Ovary (tissue), 7 donors: ENCODE measurements at regions not wholly inside any gene's neighbourhood (a gene's known extent, or its start where the extent isn't known, plus 50 kb on each side); places are given as distances from the start of the nearest gene placed in this dataset.

Source experiments
- DNase-seq, 5 donors: peaks; one replicate each; pipeline ENCODE4 v3.0.0-alpha.2; 2019 to 2020
- H3K27ac ChIP-seq, 2 donors: fragments of 200-600 bp; one replicate each; pipeline versions ENCODE4 v1.5.1 to v1.8.0; 2019 to 2022
- H3K27me3 ChIP-seq: fragments of 200-600 bp; one replicate; pipeline ENCODE4 v1.8.0; 2022
- H3K36me3 ChIP-seq: fragments of 200-600 bp; sonication (generic); one replicate; pipeline ENCODE4 v1.5.1; 2019
- H3K4me1 ChIP-seq: one replicate; pipeline ENCODE4 v1.8.1; 2013; ENCODE audit warnings: mild to moderate bottlenecking, moderate library complexity; ENCODE audit not compliant: insufficient read depth
- H3K4me3 ChIP-seq: fragments of 200-600 bp; sonication (generic); one replicate; pipeline ENCODE4 v1.5.1; 2017
- H3K9me3 ChIP-seq, 2 donors: fragments of 200-600 bp in 1 of 2; sonication (generic) in 1 of 2; one replicate each; pipeline versions ENCODE4 v1.5.1 to v1.8.1; 2013 to 2019; ENCODE audit warnings: mild to moderate bottlenecking in 1 of 2, moderate library complexity in 1 of 2
- CTCF ChIP-seq, 3 donors: fragments of 450-650 bp in 2 of 3; fragments of 200-600 bp in 1 of 3; IDR thresholded peaks; one replicate each; pipeline versions ENCODE4 v1.5.1 to v1.8.0; 2016 to 2022; ENCODE audit warnings: antibody characterized with exemption in 3 of 3, mild to moderate bottlenecking in 1 of 3
- EP300 ChIP-seq: sonication (generic); formaldehyde crosslinking; IDR thresholded peaks from one replicate; pipeline ENCODE4 v1.6.1; 2017; ENCODE audit warnings: antibody characterized with exemption
- POLR2A ChIP-seq: fragments of 450-650 bp; IDR thresholded peaks from one replicate; pipeline ENCODE4 v1.6.1; 2017; ENCODE audit warnings: antibody characterized with exemption, mild to moderate bottlenecking, moderate library complexity
- WGBS, 3 donors: extraction: QIAGEN DNeasy Blood & Tissue Kit in 1 of 3; methylation state at CpG; one replicate each; pipeline versions ENCODE4 v1.1.5 to v1.1.7; 2013 to 2017; 5-methylcytosine and 5-hydroxymethylcytosine counted together
- intact Hi-C, 4 donors: fragments of 100-400 bp; cut with DNase I; formaldehyde crosslinking; loops; one replicate each; pipeline versions ENCODE4 v1.11.0 to v1.15.1; 2022 to 2023
- donor health status: DM: no; HTN: no; CAD: no; lungs with moderate emphysema.
- donor health status: DM: no; HTN: no; CAD: no.
- donor health status: Bipolar disorder and iron deficiency.
- donor health status: DM: no; HTN: no; CAD: no.
- donor health status: DM: yes; HTN: yes; CAD: no.

GRCh38 chr4:156422576-156422975, 468.9 kb upstream of the CTSO start:
- Histone ChIP-seq H3K4me3 (no peak overlapping the region), H3K27ac (no peak overlapping the region), H3K9me3 (no peaks in the 10 kb centered on the region), H3K36me3 (no peaks in the 10 kb centered on the region), H3K27me3 (no peaks in the 10 kb centered on the region), H3K4me1 (no peaks in the 10 kb centered on the region)
- no peak for DNase-seq
- 96 to 98% (median 97%) methylated on average over 1 of the region's 1 CpG for WGBS, 3 donors
- intact Hi-C loops = no loop called here
- TF ChIP-seq CTCF (IDR thresholded peaks at IDR 0.05) (no peak), POLR2A (no peak), EP300 (no peak)

DNA sequence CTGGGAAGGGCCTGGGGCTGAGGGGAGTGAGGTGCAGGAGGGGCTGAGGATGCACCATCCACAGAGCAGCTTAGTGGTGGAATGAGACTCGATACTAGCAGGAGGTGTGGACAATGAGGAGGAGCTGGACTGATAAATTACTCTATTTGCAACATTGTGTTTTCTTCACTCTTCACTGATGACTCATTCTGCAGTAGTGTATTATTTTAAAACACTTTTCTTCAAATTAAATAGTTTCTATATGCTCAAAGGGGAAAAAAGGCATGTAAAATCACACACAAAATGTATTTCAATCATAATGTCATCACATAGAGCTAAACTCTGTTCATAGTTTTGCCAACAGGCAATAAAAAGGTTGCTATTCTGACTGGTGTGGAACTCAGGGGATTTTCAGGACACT, 467.0 kb upstream of the CTSO start:
- Histone ChIP-seq H3K4me3 (no peak overlapping the region), H3K27me3 (no peaks in the 10 kb centered on the region), H3K27ac (no peak overlapping the region), H3K4me1 (no peaks in the 10 kb centered on the region), H3K36me3 (no peaks in the 10 kb centered on the region), H3K9me3 (no peaks in the 10 kb centered on the region)
- intact Hi-C loops = no loop called here
- TF ChIP-seq POLR2A (no peak), CTCF (IDR thresholded peaks at IDR 0.05) (no peak), EP300 (no peak)
- no peak for DNase-seq
- WGBS, 3 donors = 7 to 16% (median 16%) methylated on average over 1 of the region's 1 CpG

GRCh38 chr4:156419080-156419685, 465.5 kb upstream of the CTSO start:
- no peaks in the 10 kb centered on the region for H3K9me3 ChIP-seq
- no peak for TF ChIP-seq CTCF (IDR thresholded peaks at IDR 0.05)
- TF ChIP-seq POLR2A = no peak
- no peak for TF ChIP-seq EP300
- no peak overlapping the region for H3K4me3 ChIP-seq
- no peak overlapping the region for H3K27ac ChIP-seq
- intact Hi-C loops = no loop called here
- no peaks in the 10 kb centered on the region for H3K36me3 ChIP-seq
- 45 to 67% (median 63%) methylated on average over 2 of the region's 2 CpGs for WGBS, 3 donors
- DNase-seq = no peak
- H3K4me1 ChIP-seq = no peaks in the 10 kb centered on the region
- no peaks in the 10 kb centered on the region for H3K27me3 ChIP-seq

GRCh38 chr4:156414406-156414805, 460.7 kb upstream of the CTSO start:
- Histone ChIP-seq H3K27me3 (no peaks in the 10 kb centered on the region), H3K27ac (no peak overlapping the region), H3K9me3 (no peaks in the 10 kb centered on the region), H3K4me3 (no peak overlapping the region), H3K36me3 (no peaks in the 10 kb centered on the region), H3K4me1 (no peaks in the 10 kb centered on the region)
- intact Hi-C loops = no loop called here
- DNase-seq = no peak
- TF ChIP-seq POLR2A = no peak
- no peak for TF ChIP-seq EP300
- no peak for TF ChIP-seq CTCF (IDR thresholded peaks at IDR 0.05)
